SH-SY5Y (cell line): ENCODE measurements at regions not wholly inside any gene's neighbourhood (a gene's known extent, or its start where the extent isn't known, plus 50 kb on each side); places are given as distances from the start of the nearest gene placed in this dataset.

Source experiments
- GATA2 ChIP-seq: IDR thresholded peaks from 2 replicates; pipeline ENCODE4 v1.6.1; 2011; ENCODE audit warnings: mild to moderate bottlenecking, low read depth, low read length
- GATA3 ChIP-seq: IDR thresholded peaks from 2 replicates; pipeline ENCODE4 v1.6.1; 2011; ENCODE audit warnings: low read depth, mild to moderate bottlenecking, low read length, moderate library complexity

- TF ChIP-seq GATA2 = no peak
- TF ChIP-seq GATA3 = no peak
Observed at GRCh38 chr22:22158207-22158816, 86.3 kb upstream of the VPREB1 start.
